ENCODE measurements at regions not wholly inside any gene's neighbourhood (a gene's known extent, or its start where the extent isn't known, plus 50 kb on each side); places are given as distances from the start of the nearest gene placed in this dataset.

DNA sequence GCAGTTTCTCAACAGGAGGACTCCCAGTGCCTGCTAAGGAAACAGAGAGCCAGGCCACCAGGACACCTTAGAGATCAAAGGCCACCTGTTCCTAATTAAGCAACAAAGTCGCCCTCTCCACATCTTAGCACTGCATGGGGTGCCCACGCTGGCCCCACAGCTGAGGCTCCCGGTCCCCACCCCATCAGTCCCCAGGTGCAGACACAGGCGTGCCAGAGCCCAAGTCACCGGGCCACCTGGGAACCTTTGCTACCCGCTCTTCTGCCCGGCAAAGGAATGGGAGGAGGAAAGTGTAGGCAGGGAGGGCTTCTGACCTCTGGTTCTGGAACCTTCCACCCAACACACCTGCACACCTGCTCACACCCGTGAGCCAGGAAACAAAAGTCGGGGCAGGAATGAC, 85.5 kb upstream of the PRR5 start:
- H3K27ac ChIP-seq = no peak overlapping the region
- H3K4me1 ChIP-seq = peaks cover 0 to 9% (median 0%) of the 10 kb centered on the region in 4 donors
- no peak for DNase-seq (ENCODE audit: low spot score in 2 of 2)
- H3K9me3 ChIP-seq = peaks cover 0 to 45% (median 4%) of the 10 kb centered on the region in 4 donors
- no peak for TF ChIP-seq CTCF (IDR thresholded peaks at IDR 0.05)
- no peak for TF ChIP-seq POLR2A (IDR thresholded peaks at IDR 0.05)
- no peak for TF ChIP-seq EP300 (IDR thresholded peaks at IDR 0.05)
- WGBS, 2 donors = 44 to 71% methylated on average over 4 to 9 of the region's 9 CpGs
- peaks cover 0 to 48% of the 10 kb centered on the region in 2 donors for H3K27me3 ChIP-seq
- no peaks in the 10 kb centered on the region for H3K36me3 ChIP-seq
- no peak overlapping the region for H3K4me3 ChIP-seq

DNA sequence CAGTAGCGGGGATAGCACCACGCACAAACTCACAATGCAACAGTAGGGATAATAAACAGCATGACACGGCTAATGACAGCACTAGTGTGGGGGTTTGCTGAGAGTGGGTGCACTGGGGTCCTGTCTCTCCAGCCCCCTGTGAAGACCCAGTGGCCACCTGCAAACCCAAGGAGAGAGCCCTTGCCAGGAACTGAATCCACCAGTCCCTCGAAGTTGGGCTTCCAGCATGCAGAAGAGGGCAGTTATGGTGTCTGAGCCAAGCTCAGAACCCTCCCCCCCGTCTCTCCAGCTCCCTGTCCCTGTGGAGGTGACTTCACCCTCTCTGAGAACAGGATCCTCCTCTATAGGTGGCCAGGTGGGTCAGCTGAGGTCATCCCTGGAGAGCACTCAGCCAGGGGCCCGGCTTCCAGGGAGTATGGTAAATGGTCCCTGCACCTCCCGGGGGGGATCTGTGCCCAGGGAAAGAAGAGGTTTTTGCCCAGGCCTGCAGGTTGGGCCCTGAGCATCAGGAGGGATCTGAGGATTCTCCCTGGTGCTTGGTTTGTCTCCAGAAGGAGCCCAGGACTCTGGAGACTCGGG, 86.3 kb upstream of the PRR5 start:
- H3K9me3 ChIP-seq = peaks cover 0 to 53% (median 4%) of the 10 kb centered on the region in 4 donors
- peaks cover 0 to 40% of the 10 kb centered on the region in 2 donors for H3K27me3 ChIP-seq
- H3K27ac ChIP-seq = no peak overlapping the region
- no peak for TF ChIP-seq CTCF (IDR thresholded peaks at IDR 0.05)
- TF ChIP-seq POLR2A (IDR thresholded peaks at IDR 0.05) = no peak
- H3K4me1 ChIP-seq = peaks cover 0 to 9% (median 0%) of the 10 kb centered on the region in 4 donors
- no peaks in the 10 kb centered on the region for H3K36me3 ChIP-seq
- no peak for DNase-seq (ENCODE audit: low spot score in 2 of 2)
- H3K4me3 ChIP-seq = no peak overlapping the region
- 70 to 75% methylated on average over 7 to 8 of the region's 8 CpGs for WGBS, 2 donors

DNA sequence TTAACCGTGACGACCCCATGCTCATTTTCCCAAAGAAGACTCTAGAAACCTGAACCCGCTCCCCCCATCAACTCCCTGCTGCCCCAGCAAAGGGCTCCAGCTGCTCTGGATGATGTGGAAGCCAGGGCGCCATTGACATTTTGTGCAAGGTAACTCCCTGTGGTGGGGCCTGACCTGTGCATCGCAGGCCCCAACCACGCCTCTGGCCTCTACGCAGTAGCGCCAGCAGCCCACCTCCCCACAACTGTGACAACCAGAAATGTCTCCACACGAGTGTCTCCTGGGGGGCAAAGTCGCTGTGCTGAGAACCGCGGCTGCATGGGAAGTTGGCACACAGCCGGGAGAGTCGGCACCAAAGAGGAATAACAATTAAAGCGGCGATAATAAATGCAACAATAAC, 86.9 kb upstream of the PRR5 start:
- DNase-seq (ENCODE audit: low spot score in 2 of 2) = no peak
- Histone ChIP-seq H3K4me1 (peaks cover 0 to 3% (median 0%) of the 10 kb centered on the region in 4 donors), H3K27ac (no peak overlapping the region), H3K4me3 (no peak overlapping the region), H3K36me3 (no peaks in the 10 kb centered on the region), H3K27me3 (peaks cover 0 to 35% of the 10 kb centered on the region in 2 donors), H3K9me3 (peaks cover 0 to 58% (median 4%) of the 10 kb centered on the region in 4 donors)
- TF ChIP-seq POLR2A (IDR thresholded peaks at IDR 0.05) (no peak), CTCF (IDR thresholded peaks at IDR 0.05) (no peak), EP300 (IDR thresholded peaks at IDR 0.05) (no peak)
- 90 to 96% methylated on average over 16 of the region's 16 CpGs for WGBS, 2 donors

DNA sequence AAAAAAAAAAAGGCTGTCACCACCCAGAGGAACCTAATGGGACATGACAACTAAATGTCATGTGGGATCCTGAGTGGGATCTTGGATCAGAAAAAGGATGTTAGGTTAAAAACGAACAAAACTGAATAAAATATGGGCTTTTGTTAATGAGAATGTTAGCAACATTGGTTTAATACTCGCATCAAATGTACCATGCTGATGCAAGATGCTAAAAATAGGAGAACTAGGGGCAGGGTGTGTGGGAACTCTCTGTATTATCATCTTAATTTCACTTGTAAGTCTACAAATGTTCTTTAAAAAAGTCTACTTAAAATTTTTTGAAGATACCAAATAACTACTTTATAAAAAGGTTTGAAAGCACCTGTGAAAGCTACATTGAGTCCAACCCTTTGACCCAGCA, 88.8 kb upstream of the PRR5 start:
- no peak for DNase-seq (ENCODE audit: low spot score in 2 of 2)
- H3K36me3 ChIP-seq = no peaks in the 10 kb centered on the region
- WGBS, 2 donors = 73 to 75% methylated on average over 2 of the region's 2 CpGs
- H3K4me1 ChIP-seq = no peaks in the 10 kb centered on the region
- peaks cover 0 to 18% of the 10 kb centered on the region in 2 donors for H3K27me3 ChIP-seq
- H3K9me3 ChIP-seq = peaks cover 0 to 61% (median 4%) of the 10 kb centered on the region in 4 donors
- no peak overlapping the region for H3K27ac ChIP-seq
- no peak overlapping the region for H3K4me3 ChIP-seq
- TF ChIP-seq POLR2A (IDR thresholded peaks at IDR 0.05) = no peak
- TF ChIP-seq EP300 (IDR thresholded peaks at IDR 0.05) = no peak

GRCh38 chr22:44611880-44612496, 90.0 kb upstream of the PRR5 start:
- Histone ChIP-seq H3K27ac (no peak overlapping the region), H3K27me3 (peaks cover 0 to 12% of the 10 kb centered on the region in 2 donors), H3K4me3 (no peak overlapping the region), H3K36me3 (no peaks in the 10 kb centered on the region), H3K4me1 (no peaks in the 10 kb centered on the region), H3K9me3 (peaks cover 0 to 61% (median 4%) of the 10 kb centered on the region in 4 donors)
- WGBS, 2 donors = 90 to 91% methylated on average over 2 of the region's 2 CpGs
- DNase-seq (ENCODE audit: low spot score in 2 of 2) = no peak
- TF ChIP-seq CTCF (IDR thresholded peaks at IDR 0.05) = no peak
- no peak for TF ChIP-seq EP300 (IDR thresholded peaks at IDR 0.05)
- TF ChIP-seq POLR2A (IDR thresholded peaks at IDR 0.05) = no peak

All from tibial nerve (tissue), 4 donors.